Activated CD4-positive, alpha-beta T cell treated with anti-CD3 and anti-CD28 coated beads, Interleukin-2, amount 10 ng/mL, durations not matched to agents 7 days and 5 days (primary cell): ENCODE measurements at regions not wholly inside any gene's neighbourhood (a gene's known extent, or its start where the extent isn't known, plus 50 kb on each side); places are given as distances from the start of the nearest gene placed in this dataset.

ENCODE experiments used
- CTCF ChIA-PET: fragments of 350-600 bp; sonication (Branson Sonifier 250); formaldehyde crosslinking; loops from one replicate; lab custom pipeline; 2021; ENCODE audit warnings: antibody characterized with exemption; lab: Charles Lee
- POLR2A ChIA-PET: fragments of 350-600 bp; sonication (Branson Sonifier 250); formaldehyde crosslinking; loops from one replicate; lab custom pipeline; 2021; ENCODE audit warnings: antibody characterized with exemption; lab: Charles Lee
- DNase-seq: peaks from one replicate; pipeline ENCODE4 v3.0.0-alpha.2; 2020
- H3K27ac Mint-ChIP-seq: one replicate; pipeline ENCODE4 v1.8.0; 2021; ENCODE audit warnings: mild to moderate bottlenecking, moderate library complexity, mixed read lengths
- H3K27me3 Mint-ChIP-seq: one replicate; pipeline ENCODE4 v1.8.0; 2021; ENCODE audit warnings: mixed read lengths
- H3K36me3 Mint-ChIP-seq: one replicate; pipeline ENCODE4 v1.8.0; 2021; ENCODE audit warnings: low read depth, mixed read lengths
- H3K4me1 Mint-ChIP-seq: one replicate; pipeline ENCODE4 v1.8.0; 2021; ENCODE audit warnings: mixed read lengths
- H3K4me3 Mint-ChIP-seq: one replicate; pipeline ENCODE4 v1.8.0; 2021; ENCODE audit warnings: mild to moderate bottlenecking, moderate library complexity, mixed read lengths
- H3K9me3 Mint-ChIP-seq: one replicate; pipeline ENCODE4 v1.8.0; 2021; ENCODE audit warnings: mixed read lengths

GRCh38 chr5:174291162-174291561 lies 245.7 kb downstream of the NSG2 start:
- CTCF ChIA-PET: no interaction called here
- Mint-ChIP-seq H3K36me3 (no peaks in the 10 kb centered on the region), H3K4me3 (no peak overlapping the region), H3K27me3 (no peaks in the 10 kb centered on the region), H3K27ac (no peak overlapping the region), H3K9me3 (no peaks in the 10 kb centered on the region), H3K4me1 (no peaks in the 10 kb centered on the region)
- POLR2A ChIA-PET: no interaction called here
- no peak for DNase-seq

GRCh38 chr5:174292348-174292747 lies 246.8 kb downstream of the NSG2 start:
- Mint-ChIP-seq H3K27me3 (no peaks in the 10 kb centered on the region), H3K9me3 (no peaks in the 10 kb centered on the region), H3K4me3 (no peak overlapping the region), H3K36me3 (no peaks in the 10 kb centered on the region), H3K27ac (no peak overlapping the region), H3K4me1 (no peaks in the 10 kb centered on the region)
- ChIA-PET POLR2A (no interaction called here), CTCF (no interaction called here)
- no peak for DNase-seq

GRCh38 chr5:174293006-174293405 lies 247.5 kb downstream of the NSG2 start:
- CTCF ChIA-PET: no interaction called here
- Mint-ChIP-seq H3K36me3 (no peaks in the 10 kb centered on the region), H3K4me3 (no peak overlapping the region), H3K27ac (no peak overlapping the region), H3K27me3 (no peaks in the 10 kb centered on the region), H3K9me3 (no peaks in the 10 kb centered on the region), H3K4me1 (no peaks in the 10 kb centered on the region)
- no peak for DNase-seq
- POLR2A ChIA-PET: no interaction called here

- H3K4me3 Mint-ChIP-seq: no peak overlapping the region
Observed at GRCh38 chr5:174293481-174293880, 248.0 kb downstream of the NSG2 start.

GRCh38 chr5:174294891-174295620 lies 249.6 kb downstream of the NSG2 start:
- Mint-ChIP-seq H3K36me3 (no peaks in the 10 kb centered on the region), H3K4me1 (no peaks in the 10 kb centered on the region), H3K27ac (no peak overlapping the region), H3K4me3 (no peak overlapping the region), H3K27me3 (no peaks in the 10 kb centered on the region), H3K9me3 (no peaks in the 10 kb centered on the region)
- ChIA-PET POLR2A (no interaction called here), CTCF (no interaction called here)
- DNase-seq: no peak

More at GRCh38 chr5:174293481-174293880, 248.0 kb downstream of the NSG2 start:
- Mint-ChIP-seq H3K27ac (no peak overlapping the region), H3K4me1 (no peaks in the 10 kb centered on the region), H3K36me3 (no peaks in the 10 kb centered on the region), H3K9me3 (no peaks in the 10 kb centered on the region), H3K27me3 (no peaks in the 10 kb centered on the region)
- ChIA-PET CTCF (no interaction called here), POLR2A (no interaction called here)
- no peak for DNase-seq

DNA sequence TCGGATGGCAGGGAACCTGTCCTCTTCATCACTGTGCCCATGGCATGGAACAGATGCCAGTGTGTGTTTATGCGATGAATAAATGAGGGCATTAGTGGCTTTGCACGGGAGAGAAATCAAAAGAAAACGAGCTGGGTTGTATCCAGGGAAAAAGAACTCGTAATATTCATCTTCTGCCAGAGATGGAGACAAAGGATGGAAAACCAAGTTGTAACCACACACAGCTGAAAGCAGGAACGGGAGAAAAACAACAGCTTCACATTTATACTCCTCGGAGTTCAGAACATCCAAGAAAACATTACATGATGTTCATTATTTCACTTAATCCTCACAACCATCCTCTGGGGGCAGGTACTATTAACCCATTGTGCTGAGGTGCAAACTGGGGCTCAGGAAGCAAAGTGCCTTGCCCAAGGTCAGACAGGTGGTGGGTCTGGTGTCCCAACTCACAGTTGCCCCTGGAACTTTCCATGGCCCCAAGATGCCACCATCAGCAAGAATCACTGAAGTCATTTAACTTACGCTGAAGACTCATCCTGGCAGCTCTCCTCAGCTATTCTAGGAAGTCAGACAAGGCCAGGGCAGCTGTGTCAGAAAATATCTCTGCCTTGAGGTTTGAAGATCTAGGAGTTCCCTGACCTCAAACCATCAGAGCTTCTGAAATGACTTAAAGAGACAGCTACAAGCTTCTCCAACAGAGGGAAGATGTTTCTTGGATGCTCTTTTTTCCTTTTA lies 250.4 kb downstream of the NSG2 start:
- no peak for DNase-seq
- H3K4me1 Mint-ChIP-seq: no peaks in the 10 kb centered on the region
- no peaks in the 10 kb centered on the region for H3K27me3 Mint-ChIP-seq
- CTCF ChIA-PET: interaction anchor here (0.7 kb wide), 2 partner anchors 704 to 739 kb away, joined by 3 read pairs; no protein-coding TSS in a partner anchor
- H3K36me3 Mint-ChIP-seq: no peaks in the 10 kb centered on the region
- H3K27ac Mint-ChIP-seq: no peak overlapping the region
- no peak overlapping the region for H3K4me3 Mint-ChIP-seq
- POLR2A ChIA-PET: no interaction called here
- no peaks in the 10 kb centered on the region for H3K9me3 Mint-ChIP-seq

DNA sequence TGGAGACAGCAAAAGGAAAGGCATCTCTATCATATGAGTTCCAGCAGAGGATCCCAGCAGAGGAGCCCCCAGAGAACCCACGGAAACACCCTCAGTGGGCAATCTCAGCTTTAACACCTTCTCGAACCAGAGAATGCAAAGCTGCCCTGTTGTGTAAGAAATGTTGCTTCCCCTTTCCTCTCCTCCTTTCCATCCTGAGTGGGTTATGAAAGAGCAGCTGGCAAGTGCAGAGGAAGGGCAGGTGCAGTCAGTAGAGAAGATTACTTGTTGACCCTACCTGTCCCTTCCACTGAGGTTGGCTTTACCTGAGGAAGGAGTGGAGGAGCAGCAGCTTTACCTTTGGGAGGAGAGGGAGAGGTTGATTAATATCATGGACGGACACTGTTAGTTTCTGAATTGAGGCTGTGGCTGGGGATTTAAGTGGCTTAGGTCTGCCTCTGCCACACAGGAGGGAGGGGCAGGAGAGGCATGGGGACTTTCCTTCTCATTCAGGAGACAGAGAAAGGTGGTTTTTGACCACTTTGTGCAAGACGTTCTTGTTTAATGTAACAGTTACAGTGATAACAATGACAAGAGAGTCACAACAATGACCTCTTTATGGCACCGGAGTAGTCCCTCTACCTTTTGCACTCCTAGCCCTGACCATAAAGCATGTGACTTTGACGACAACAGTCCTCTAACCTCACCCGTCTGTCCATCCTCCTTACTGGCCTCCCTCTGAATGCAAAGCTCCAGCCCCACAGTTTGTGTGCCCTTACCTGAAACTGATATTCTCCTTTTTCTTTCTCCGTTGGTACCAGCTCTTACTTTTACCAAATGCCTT lies 254.8 kb downstream of the NSG2 start:
- H3K36me3 Mint-ChIP-seq: no peaks in the 10 kb centered on the region
- DNase-seq: no peak
- no peak overlapping the region for H3K27ac Mint-ChIP-seq
- H3K4me1 Mint-ChIP-seq: no peaks in the 10 kb centered on the region
- H3K27me3 Mint-ChIP-seq: no peaks in the 10 kb centered on the region
- ChIA-PET CTCF (no interaction called here), POLR2A (no interaction called here)
- no peaks in the 10 kb centered on the region for H3K9me3 Mint-ChIP-seq
- H3K4me3 Mint-ChIP-seq: no peak overlapping the region

DNA sequence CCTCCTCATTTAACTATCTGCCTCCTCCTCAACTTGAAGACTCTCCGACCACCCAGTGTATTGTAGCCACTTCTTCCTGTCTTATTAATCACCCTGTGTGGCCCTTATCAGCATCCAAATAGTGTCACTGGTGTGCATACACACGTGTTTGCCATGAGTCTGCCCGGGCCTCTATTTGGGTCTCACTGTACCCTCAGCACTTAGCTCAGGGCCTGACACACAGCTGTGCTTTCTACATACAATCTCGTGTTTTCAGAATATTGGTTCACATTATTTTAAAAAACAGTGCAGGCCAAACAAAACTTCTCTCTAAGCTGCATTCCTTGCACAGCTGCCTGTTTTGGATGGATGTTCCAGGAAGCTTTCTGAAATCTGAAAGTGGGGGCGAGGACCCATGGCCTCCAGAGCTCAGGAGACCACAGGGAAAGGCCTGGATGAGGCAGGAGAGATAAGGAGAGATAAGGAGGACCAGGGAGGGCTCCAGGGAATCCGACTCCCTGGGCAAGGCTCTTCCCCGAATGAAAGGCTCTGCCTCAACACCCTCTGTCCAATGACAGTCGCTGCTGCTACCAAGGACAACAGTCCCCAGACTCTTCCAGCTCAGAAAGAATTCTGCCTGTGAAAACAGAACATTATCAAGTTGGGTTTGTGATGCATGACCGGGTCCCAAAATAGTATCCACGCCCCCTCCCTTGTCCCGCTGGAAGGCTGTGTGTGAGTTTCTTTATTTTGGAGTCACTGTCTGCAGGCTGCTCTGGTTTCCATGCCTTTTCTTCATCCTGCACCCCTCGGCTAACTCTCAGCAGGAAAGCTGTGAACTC lies 255.6 kb downstream of the NSG2 start:
- no peaks in the 10 kb centered on the region for H3K36me3 Mint-ChIP-seq
- no peak for DNase-seq
- POLR2A ChIA-PET: no interaction called here
- no peak overlapping the region for H3K27ac Mint-ChIP-seq
- no peaks in the 10 kb centered on the region for H3K9me3 Mint-ChIP-seq
- no peaks in the 10 kb centered on the region for H3K27me3 Mint-ChIP-seq
- CTCF ChIA-PET: no interaction called here
- no peak overlapping the region for H3K4me3 Mint-ChIP-seq
- no peaks in the 10 kb centered on the region for H3K4me1 Mint-ChIP-seq

- Mint-ChIP-seq H3K36me3 (no peaks in the 10 kb centered on the region), H3K4me3 (no peak overlapping the region), H3K9me3 (no peaks in the 10 kb centered on the region), H3K27me3 (no peaks in the 10 kb centered on the region), H3K27ac (no peak overlapping the region), H3K4me1 (no peaks in the 10 kb centered on the region)
- CTCF ChIA-PET: no interaction called here
- no peak for DNase-seq
- POLR2A ChIA-PET: no interaction called here
Observed at GRCh38 chr5:174301848-174302625, 256.5 kb downstream of the NSG2 start.

GRCh38 chr5:174303035-174303434 lies 257.5 kb downstream of the NSG2 start:
- DNase-seq: no peak
- ChIA-PET POLR2A (no interaction called here), CTCF (interaction anchor here (1.6 kb wide), 1 partner anchor 9 kb away, joined by 6 read pairs; no protein-coding TSS in a partner anchor)
- no peaks in the 10 kb centered on the region for H3K9me3 Mint-ChIP-seq
- H3K4me3 Mint-ChIP-seq: no peak overlapping the region
- H3K4me1 Mint-ChIP-seq: no peaks in the 10 kb centered on the region
- H3K27me3 Mint-ChIP-seq: no peaks in the 10 kb centered on the region
- no peaks in the 10 kb centered on the region for H3K36me3 Mint-ChIP-seq
- H3K27ac Mint-ChIP-seq: no peak overlapping the region

GRCh38 chr5:174303437-174304045 lies 258.0 kb downstream of the NSG2 start:
- Mint-ChIP-seq H3K27ac (no peak overlapping the region), H3K9me3 (no peaks in the 10 kb centered on the region), H3K4me3 (no peak overlapping the region), H3K27me3 (no peaks in the 10 kb centered on the region), H3K4me1 (no peaks in the 10 kb centered on the region), H3K36me3 (no peaks in the 10 kb centered on the region)
- DNase-seq: no peak
- ChIA-PET CTCF (interaction anchor here (1.6 kb wide), 1 partner anchor 8 kb away, joined by 6 read pairs; no protein-coding TSS in a partner anchor), POLR2A (no interaction called here)
